GM12878 (cell line): ENCODE measurements at regions not wholly inside any gene's neighbourhood (a gene's known extent, or its start where the extent isn't known, plus 50 kb on each side); places are given as distances from the start of the nearest gene placed in this dataset.
"Not testable (repeated sequence)": the region's sequence is repeated elsewhere in the genome, so short reads cannot be mapped to it uniquely, and the experiment has no call there.

Experiments
- ATAC-seq: fragments of 200-7000 bp; cut with Tn5 transposase; 3 replicates; pipeline ENCODE4 v1.9.1; 2020; ENCODE audit warnings: mild to moderate bottlenecking, moderate library complexity
- BruUV-seq: library from RNA; stranded (reverse); fragments of 400-500 nt; replicated peaks from 2 replicates; lab custom pipeline; 2021; lab: Mats Ljungman, UMichigan
- CTCF ChIA-PET: fragments of 300-600 bp; sonication (Branson Sonifier 250); formaldehyde crosslinking; extraction: SDS; loops from one replicate; lab custom pipeline; 2021; ENCODE audit warnings: inconsistent platforms; lab: Yijun Ruan, JAX
- POLR2A ChIA-PET: fragments of 350-600 bp; formaldehyde crosslinking; extraction: SDS; loops from one replicate; lab custom pipeline; 2021; ENCODE audit warnings: inconsistent platforms; lab: Charles Lee
- RAD21 ChIA-PET: fragments of 300-600 bp; sonication (Branson Sonifier 250); formaldehyde crosslinking; loops from one replicate; lab custom pipeline; 2023; ENCODE audit warnings: antibody characterized with exemption; ENCODE audit not compliant: unreplicated experiment; lab: Charles Lee
- SMC1A ChIA-PET: fragments of 300-600 bp; sonication (Branson Sonifier 250); formaldehyde crosslinking; loops from one replicate; lab custom pipeline; 2023; ENCODE audit not compliant: unreplicated experiment, uncharacterized antibody; lab: Charles Lee
- DNase-seq: peaks from one replicate; pipeline ENCODE4 v3.0.0-alpha.2; 2011; ENCODE audit warnings: low read depth, low spot score
- FAIRE-seq: peaks from 3 replicates; lab custom pipeline; 2011; peaks lifted over from hg19 to GRCh38; lab: Jason Lieb, UNC
- H2AFZ ChIP-seq: 2 replicates; pipeline ENCODE4 v1.6.0; 2011; ENCODE audit warnings: low read depth, low read length, control low read depth; ENCODE audit not compliant: control insufficient read depth
- H3K27ac ChIP-seq: 2 replicates; pipeline ENCODE4 v1.5.1; 2011; ENCODE audit warnings: control low read depth; ENCODE audit not compliant: control insufficient read depth, insufficient read depth
- H3K27me3 ChIP-seq, 2 experiments: replicated peaks in 1 of 2; 2 replicates each; pipeline versions ENCODE4 v1.6.0 to v1.6.1; 2011; ENCODE audit warnings: low read length in 1 of 2; ENCODE audit not compliant: control insufficient read depth in 2 of 2, insufficient read depth in 2 of 2
- H3K36me3 ChIP-seq, 2 experiments: 2 replicates each; pipeline ENCODE4 v1.5.1; 2011; ENCODE audit warnings: low read length in 1 of 2; ENCODE audit not compliant: control insufficient read depth in 2 of 2, insufficient read depth in 2 of 2
- H3K4me1 ChIP-seq: 2 replicates; pipeline ENCODE4 v1.6.1; 2011; ENCODE audit warnings: mild to moderate bottlenecking, low read length, moderate library complexity, mixed read lengths; ENCODE audit not compliant: control insufficient read depth, insufficient read depth
- H3K4me2 ChIP-seq: 2 replicates; pipeline ENCODE4 v1.6.0; 2011; ENCODE audit warnings: control low read depth; ENCODE audit not compliant: control insufficient read depth, insufficient read depth
- H3K4me3 ChIP-seq: fragments of 200-600 bp; sonication (generic); 2 replicates; pipeline ENCODE4 v1.5.1; 2016
- H3K79me2 ChIP-seq: 2 replicates; pipeline ENCODE4 v1.6.0; 2011; ENCODE audit warnings: low read length; ENCODE audit not compliant: control insufficient read depth, insufficient read depth
- H3K9ac ChIP-seq: 2 replicates; pipeline ENCODE4 v1.8.0; 2011; ENCODE audit warnings: low read length, control low read depth, mixed read lengths; ENCODE audit not compliant: control insufficient read depth, insufficient read depth
- H3K9me3 ChIP-seq: replicated peaks from 3 replicates; pipeline ENCODE4 v1.5.1; 2011; ENCODE audit warnings: mild to moderate bottlenecking, low read length; ENCODE audit not compliant: control insufficient read depth, insufficient read depth
- H4K20me1 ChIP-seq: 2 replicates; pipeline ENCODE4 v1.6.0; 2011; ENCODE audit not compliant: control insufficient read depth, insufficient read depth
- IKZF2 ChIP-seq, 2 experiments: fragments of 450-650 bp; IDR thresholded peaks; 2 replicates each; pipeline ENCODE4 v1.6.1; 2017; ENCODE audit warnings: mild to moderate bottlenecking in 2 of 2, moderate library complexity in 2 of 2
- MXI1 ChIP-seq: fragments of 150-350 bp; IDR thresholded peaks from 2 replicates; pipeline ENCODE4 v1.6.1; 2011; ENCODE audit warnings: low read depth, mild to moderate bottlenecking, inconsistent platforms, low read length, improper control_type of control experiment
- TARDBP ChIP-seq: IDR thresholded peaks from 2 replicates; pipeline ENCODE4 v1.6.1; 2016; ENCODE audit warnings: borderline replicate concordance
- WGBS: methylation state at CpG from one replicate; pipeline ENCODE4 v1.1.6; 2016; ENCODE audit warnings: low lambda C conversion rate; ENCODE audit not compliant: insufficient replicate concordance, insufficient coverage; ENCODE audit errors: missing lambda C conversion rate; 5-methylcytosine and 5-hydroxymethylcytosine counted together
- in situ Hi-C: fragments of 300-500 bp; cut with MboI; formaldehyde crosslinking; loops from 9 replicates; pipeline ENCODE4 v1.14.3; 2018; ENCODE audit warnings: mixed read lengths
- intact Hi-C: fragments of 100-400 bp; cut with micrococcal nuclease; formaldehyde crosslinking; loops from one replicate; pipeline ENCODE4 v1.14.2; 2022; ENCODE audit not compliant: unreplicated experiment

DNA sequence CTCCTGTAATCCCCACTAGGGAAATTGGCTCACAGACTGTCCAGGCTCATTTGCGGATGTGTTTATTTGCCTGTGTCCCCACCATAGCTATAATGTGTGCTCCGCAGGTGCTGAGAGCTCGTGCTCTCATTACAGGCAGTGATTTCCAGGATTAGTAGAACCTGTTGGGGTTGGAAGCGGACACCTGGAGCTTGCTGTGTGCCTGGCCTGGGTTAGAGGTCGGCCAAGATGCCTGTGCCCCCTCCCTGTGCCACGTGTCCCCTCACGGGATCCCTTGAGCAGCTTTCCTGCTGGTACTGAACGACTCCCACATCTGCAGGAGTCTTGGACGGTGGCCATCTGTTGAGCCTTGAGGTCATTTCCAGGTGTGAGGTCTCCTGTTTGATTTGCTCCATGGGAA lies 52.7 kb upstream of the TAMM41 start:
- in situ Hi-C loops, H3K9me3 ChIP-seq, H4K20me1 ChIP-seq, H2AFZ ChIP-seq, H3K4me2 ChIP-seq, H3K27ac ChIP-seq, H3K79me2 ChIP-seq, intact Hi-C loops, DNase-seq, POLR2A ChIA-PET, ATAC-seq, FAIRE-seq, SMC1A ChIA-PET, CTCF ChIA-PET, H3K36me3 ChIP-seq, H3K4me3 ChIP-seq, H3K9ac ChIP-seq, H3K4me1 ChIP-seq, H3K27me3 ChIP-seq, BruUV-seq: not testable (repeated sequence)
- 24% methylated on average over 9 of the region's 9 CpGs for WGBS
- RAD21 ChIA-PET = interaction anchor here (0.7 kb wide), 1 partner anchor 12 kb away, joined by 3 read pairs; no protein-coding TSS in a partner anchor

DNA sequence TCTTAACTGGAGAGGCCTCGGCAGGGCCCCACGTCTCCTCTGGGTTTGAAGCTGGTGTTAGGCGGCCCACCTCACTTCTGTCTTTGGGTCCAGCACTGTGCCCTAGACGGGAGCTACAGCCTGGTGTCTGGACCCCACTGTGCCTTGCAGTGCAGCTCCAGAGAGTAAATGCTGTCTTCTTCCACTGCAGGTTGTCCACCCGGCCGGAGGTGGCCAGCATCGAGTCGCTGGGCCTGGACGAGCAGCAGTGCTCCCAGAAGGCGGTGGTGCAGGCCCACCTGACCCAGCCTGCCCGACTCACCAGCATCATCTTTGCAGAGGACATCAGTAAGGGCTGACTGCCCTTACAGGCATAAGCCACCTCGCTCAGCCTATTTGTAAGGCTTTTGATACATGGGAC lies 53.1 kb upstream of the TAMM41 start:
- Histone ChIP-seq H3K9me3 (no peaks in the 10 kb centered on the region; the same call in 2 of the 3 replicates), H3K4me2 (no peak overlapping the region), H3K4me3 (no peak overlapping the region), H3K4me1 (no peaks in the 10 kb centered on the region), H3K79me2 (no peaks in the 10 kb centered on the region), H2AFZ (no peak overlapping the region), H3K27ac (no peak overlapping the region), H3K27me3 (peaks cover 1 to 3% of the 10 kb centered on the region in 2 experiments; a peak in 2 of 4 replicates), H4K20me1 (no peaks in the 10 kb centered on the region), H3K36me3 (no peaks in the 10 kb centered on the region), H3K9ac (no peak overlapping the region)
- ChIA-PET POLR2A (no interaction called here), SMC1A (no interaction called here), CTCF (no interaction called here), RAD21 (interaction anchor here (0.7 kb wide), 1 partner anchor 12 kb away, joined by 3 read pairs; no protein-coding TSS in a partner anchor)
- intact Hi-C loops (no loop called here), in situ Hi-C loops (no loop called here)
- 29% methylated on average over 12 of the region's 12 CpGs for WGBS
- DNase-seq (no peak), ATAC-seq (no peak), FAIRE-seq (no peak)
- BruUV-seq = no TSS peak
- TF ChIP-seq MXI1 (no peak), IKZF2 (IDR thresholded peaks at IDR 0.05) (no peak), TARDBP (no peak)
